ENCODE measurements at regions not wholly inside any gene's neighbourhood (a gene's known extent, or its start where the extent isn't known, plus 50 kb on each side); places are given as distances from the start of the nearest gene placed in this dataset.

DNA sequence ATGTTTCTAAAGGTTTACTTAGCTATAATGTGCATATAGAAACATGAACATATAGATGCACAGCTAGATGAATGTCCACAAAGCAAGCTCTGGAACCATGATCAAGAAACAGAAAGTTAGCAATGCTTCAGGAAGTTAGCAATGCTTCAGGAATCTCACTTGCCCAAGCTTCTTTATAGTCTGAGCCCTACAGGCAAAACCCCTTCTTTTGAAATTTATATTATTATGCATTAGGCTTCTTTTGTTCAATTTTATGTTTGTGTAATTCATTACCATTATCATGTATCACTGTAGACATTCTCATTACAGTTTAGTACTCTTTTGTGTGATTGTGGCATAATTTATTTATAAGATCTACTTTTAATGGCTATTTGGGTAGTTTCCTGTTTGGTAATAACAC, 286.4 kb upstream of the BCHE start:
- DNase-seq (ENCODE audit: low spot score) = no peak
- H3K9me3 ChIP-seq = no peaks in the 10 kb centered on the region
- no peaks in the 10 kb centered on the region for H3K27me3 ChIP-seq
- H3K4me3 ChIP-seq = no peak overlapping the region
- no peaks in the 10 kb centered on the region for H3K4me1 ChIP-seq
- TF ChIP-seq, protein P1, sequence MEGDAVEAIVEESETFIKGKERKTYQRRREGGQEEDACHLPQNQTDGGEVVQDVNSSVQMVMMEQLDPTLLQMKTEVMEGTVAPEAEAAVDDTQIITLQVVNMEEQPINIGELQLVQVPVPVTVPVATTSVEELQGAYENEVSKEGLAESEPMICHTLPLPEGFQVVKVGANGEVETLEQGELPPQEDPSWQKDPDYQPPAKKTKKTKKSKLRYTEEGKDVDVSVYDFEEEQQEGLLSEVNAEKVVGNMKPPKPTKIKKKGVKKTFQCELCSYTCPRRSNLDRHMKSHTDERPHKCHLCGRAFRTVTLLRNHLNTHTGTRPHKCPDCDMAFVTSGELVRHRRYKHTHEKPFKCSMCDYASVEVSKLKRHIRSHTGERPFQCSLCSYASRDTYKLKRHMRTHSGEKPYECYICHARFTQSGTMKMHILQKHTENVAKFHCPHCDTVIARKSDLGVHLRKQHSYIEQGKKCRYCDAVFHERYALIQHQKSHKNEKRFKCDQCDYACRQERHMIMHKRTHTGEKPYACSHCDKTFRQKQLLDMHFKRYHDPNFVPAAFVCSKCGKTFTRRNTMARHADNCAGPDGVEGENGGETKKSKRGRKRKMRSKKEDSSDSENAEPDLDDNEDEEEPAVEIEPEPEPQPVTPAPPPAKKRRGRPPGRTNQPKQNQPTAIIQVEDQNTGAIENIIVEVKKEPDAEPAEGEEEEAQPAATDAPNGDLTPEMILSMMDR (IDR thresholded peaks at IDR 0.05) = no peak
- no peak overlapping the region for H3K27ac ChIP-seq
- H3K36me3 ChIP-seq = no peaks in the 10 kb centered on the region

DNA sequence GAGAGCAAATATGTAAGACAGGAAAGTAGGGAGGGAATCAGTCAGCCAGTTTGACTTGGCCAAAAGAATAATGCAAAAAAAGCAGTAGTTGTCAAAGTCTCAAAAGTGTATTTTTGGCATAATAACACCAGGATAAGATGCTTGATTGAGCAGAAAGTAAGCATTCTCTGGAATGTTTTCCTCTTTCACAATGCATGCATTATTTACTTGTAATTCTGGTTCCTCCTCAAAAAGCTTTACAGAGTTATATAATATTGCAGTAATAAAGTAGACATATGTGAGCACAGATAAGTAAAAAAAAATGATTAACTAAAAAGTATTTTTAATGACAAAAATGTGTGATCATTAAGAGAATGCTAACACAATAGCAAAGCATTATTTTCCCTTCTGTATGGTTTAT, 285.9 kb upstream of the BCHE start:
- no peaks in the 10 kb centered on the region for H3K9me3 ChIP-seq
- H3K4me1 ChIP-seq = no peaks in the 10 kb centered on the region
- no peak for DNase-seq (ENCODE audit: low spot score)
- no peak overlapping the region for H3K4me3 ChIP-seq
- H3K36me3 ChIP-seq = no peaks in the 10 kb centered on the region
- H3K27me3 ChIP-seq = no peaks in the 10 kb centered on the region
- TF ChIP-seq, protein P1 (IDR thresholded peaks at IDR 0.05) = no peak
- no peak overlapping the region for H3K27ac ChIP-seq

GRCh38 chr3:166118049-166118448, 280.8 kb upstream of the BCHE start:
- DNase-seq (ENCODE audit: low spot score) = no peak
- no peak overlapping the region for H3K27ac ChIP-seq
- no peaks in the 10 kb centered on the region for H3K9me3 ChIP-seq
- H3K36me3 ChIP-seq = no peaks in the 10 kb centered on the region
- no peaks in the 10 kb centered on the region for H3K4me1 ChIP-seq
- TF ChIP-seq, protein P1 (IDR thresholded peaks at IDR 0.05) = no peak
- no peak overlapping the region for H3K4me3 ChIP-seq
- no peaks in the 10 kb centered on the region for H3K27me3 ChIP-seq

DNA sequence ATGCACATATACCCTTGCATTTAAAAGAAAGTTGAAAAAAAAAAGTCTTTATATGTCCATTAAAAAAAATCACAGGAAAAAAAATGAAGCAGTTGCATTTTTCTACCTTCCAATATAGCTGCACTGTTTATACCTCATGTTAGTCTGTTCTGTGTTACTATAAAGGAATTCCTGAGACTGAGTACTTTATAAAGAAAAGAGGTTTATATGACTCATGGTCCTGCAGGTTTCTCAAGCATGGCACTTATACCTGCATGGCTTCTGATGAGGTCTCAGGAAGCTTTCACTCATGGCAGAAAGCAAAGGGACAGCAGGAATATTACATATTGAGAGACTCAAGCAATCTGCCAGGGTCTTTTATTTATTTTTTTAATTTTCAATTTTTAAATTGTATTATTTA, 277.2 kb upstream of the BCHE start:
- Histone ChIP-seq H3K4me1 (no peaks in the 10 kb centered on the region), H3K27ac (no peak overlapping the region), H3K27me3 (no peaks in the 10 kb centered on the region), H3K36me3 (no peaks in the 10 kb centered on the region), H3K9me3 (no peaks in the 10 kb centered on the region), H3K4me3 (no peak overlapping the region)
- DNase-seq (ENCODE audit: low spot score) = no peak
- TF ChIP-seq, protein P1 (IDR thresholded peaks at IDR 0.05) = no peak

- Histone ChIP-seq H3K9me3 (no peaks in the 10 kb centered on the region), H3K4me1 (no peaks in the 10 kb centered on the region), H3K27ac (no peak overlapping the region), H3K27me3 (no peaks in the 10 kb centered on the region), H3K4me3 (no peak overlapping the region), H3K36me3 (no peaks in the 10 kb centered on the region)
- TF ChIP-seq, protein P1 (IDR thresholded peaks at IDR 0.05) = no peak
- DNase-seq (ENCODE audit: low spot score) = no peak
Measured at GRCh38 chr3:166111562-166111961, 274.3 kb upstream of the BCHE start.

DNA sequence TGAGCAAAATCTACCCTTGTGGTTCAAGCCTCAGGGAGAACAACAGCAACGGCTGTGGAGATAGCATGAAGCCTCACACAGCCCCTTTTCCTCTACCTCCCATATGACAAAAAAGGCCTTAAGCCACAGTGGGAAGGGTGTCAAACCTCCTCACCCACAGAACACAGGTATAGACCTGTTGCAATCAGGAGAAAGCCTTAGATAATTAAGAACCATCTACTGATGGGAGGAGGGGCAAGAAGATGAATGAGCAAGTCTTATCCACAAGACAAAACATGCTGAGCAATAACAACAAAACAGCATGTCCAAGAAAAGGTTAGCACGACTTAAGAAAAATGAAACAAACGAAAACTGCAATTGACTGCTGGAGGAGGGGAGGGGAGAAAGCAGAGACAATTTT, 272.9 kb upstream of the BCHE start:
- TF ChIP-seq, protein P1 (IDR thresholded peaks at IDR 0.05) = no peak
- DNase-seq (ENCODE audit: low spot score) = no peak
- H3K9me3 ChIP-seq = no peaks in the 10 kb centered on the region

More for the DNA sequence above, 272.9 kb upstream of the BCHE start:
- Histone ChIP-seq H3K27me3 (no peaks in the 10 kb centered on the region), H3K4me3 (no peak overlapping the region), H3K27ac (no peak overlapping the region), H3K4me1 (no peaks in the 10 kb centered on the region), H3K36me3 (no peaks in the 10 kb centered on the region)
